Esophagus muscularis mucosa (tissue), 3 donors: ENCODE measurements at regions not wholly inside any gene's neighbourhood (a gene's known extent, or its start where the extent isn't known, plus 50 kb on each side); places are given as distances from the start of the nearest gene placed in this dataset.

Experiments
- POLR2AphosphoS5 ChIP-seq, 2 donors: sonication (generic); formaldehyde crosslinking; IDR thresholded peaks; one replicate each; pipeline ENCODE4 v1.6.1; 2017; ENCODE audit warnings: antibody characterized with exemption in 2 of 2
- TF ChIP-seq, protein P1 (sequence below), 3 experiments: fragments of 200-600 bp in 2 of 3; fragments of 450-650 bp in 1 of 3; sonication (generic) in 2 of 3; IDR thresholded peaks; one replicate each; pipeline ENCODE4 v1.5.1; 2017 to 2019; ENCODE audit warnings: antibody characterized with exemption in 3 of 3, mild to moderate bottlenecking in 2 of 3, moderate library complexity in 1 of 3

DNA sequence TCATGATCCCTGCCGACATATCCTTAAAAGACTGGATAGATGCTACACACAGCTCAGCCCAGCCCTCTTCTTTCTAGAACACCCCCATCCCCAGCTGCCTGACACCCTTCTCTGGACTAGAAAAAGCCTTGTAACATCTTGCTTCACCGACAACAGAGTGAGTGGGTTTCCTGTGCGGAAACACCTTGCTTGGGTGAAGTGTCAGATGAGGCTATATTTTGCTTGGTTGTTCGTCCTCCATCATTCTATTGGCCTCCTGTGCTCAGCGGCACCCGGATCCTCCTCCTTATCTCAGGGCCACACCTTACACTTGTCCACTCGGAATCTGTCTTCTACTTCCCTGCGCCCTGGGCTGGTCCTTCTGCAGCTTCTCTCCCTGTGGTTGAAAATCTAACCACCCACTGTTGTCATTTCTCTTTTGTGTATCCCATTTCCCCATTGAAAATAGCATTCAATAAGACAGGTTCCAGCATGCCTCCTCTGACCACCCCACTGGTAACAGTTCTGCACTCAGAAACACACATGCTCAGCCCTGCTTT, 101.3 kb upstream of the MLN start:
- TF ChIP-seq, protein P1, sequence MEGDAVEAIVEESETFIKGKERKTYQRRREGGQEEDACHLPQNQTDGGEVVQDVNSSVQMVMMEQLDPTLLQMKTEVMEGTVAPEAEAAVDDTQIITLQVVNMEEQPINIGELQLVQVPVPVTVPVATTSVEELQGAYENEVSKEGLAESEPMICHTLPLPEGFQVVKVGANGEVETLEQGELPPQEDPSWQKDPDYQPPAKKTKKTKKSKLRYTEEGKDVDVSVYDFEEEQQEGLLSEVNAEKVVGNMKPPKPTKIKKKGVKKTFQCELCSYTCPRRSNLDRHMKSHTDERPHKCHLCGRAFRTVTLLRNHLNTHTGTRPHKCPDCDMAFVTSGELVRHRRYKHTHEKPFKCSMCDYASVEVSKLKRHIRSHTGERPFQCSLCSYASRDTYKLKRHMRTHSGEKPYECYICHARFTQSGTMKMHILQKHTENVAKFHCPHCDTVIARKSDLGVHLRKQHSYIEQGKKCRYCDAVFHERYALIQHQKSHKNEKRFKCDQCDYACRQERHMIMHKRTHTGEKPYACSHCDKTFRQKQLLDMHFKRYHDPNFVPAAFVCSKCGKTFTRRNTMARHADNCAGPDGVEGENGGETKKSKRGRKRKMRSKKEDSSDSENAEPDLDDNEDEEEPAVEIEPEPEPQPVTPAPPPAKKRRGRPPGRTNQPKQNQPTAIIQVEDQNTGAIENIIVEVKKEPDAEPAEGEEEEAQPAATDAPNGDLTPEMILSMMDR (IDR thresholded peaks at IDR 0.05), result no peak
- TF ChIP-seq POLR2AphosphoS5 (IDR thresholded peaks at IDR 0.05), result no peak
